Loucy (cell line): ENCODE measurements at regions not wholly inside any gene's neighbourhood (a gene's known extent, or its start where the extent isn't known, plus 50 kb on each side); places are given as distances from the start of the nearest gene placed in this dataset.

Experiments
- H2AFZ ChIP-seq: fragments of 200-600 bp; sonication (generic); 2 replicates; pipeline ENCODE4 v1.6.0; 2016; ENCODE audit warnings: antibody characterized with exemption, mild to moderate bottlenecking, low read length, moderate library complexity
- H3F3A ChIP-seq: fragments of 200-600 bp; 2 replicates; pipeline ENCODE4 v1.6.0; 2016; ENCODE audit warnings: antibody characterized with exemption, low read depth, mild to moderate bottlenecking
- H3K27me3 ChIP-seq: fragments of 200-600 bp; sonication (generic); 2 replicates; pipeline ENCODE4 v1.6.1; 2014; ENCODE audit warnings: low read length, mild to moderate bottlenecking; ENCODE audit not compliant: insufficient read depth, poor library complexity, severe bottlenecking
- H3K36me3 ChIP-seq: fragments of 200-600 bp; sonication (generic); 2 replicates; pipeline ENCODE4 v1.6.1; 2016; ENCODE audit warnings: low read length; ENCODE audit not compliant: insufficient read depth
- H3K4me1 ChIP-seq: fragments of 200-600 bp; sonication (generic); 2 replicates; pipeline ENCODE4 v1.5.1; 2014; ENCODE audit warnings: low read length, mild to moderate bottlenecking; ENCODE audit not compliant: insufficient read depth, poor library complexity, severe bottlenecking
- H3K4me2 ChIP-seq: fragments of 200-600 bp; sonication (generic); 2 replicates; pipeline ENCODE4 v1.6.0; 2014; ENCODE audit warnings: antibody characterized with exemption, low read length, low read depth, mild to moderate bottlenecking; ENCODE audit not compliant: poor library complexity, severe bottlenecking
- H3K4me3 ChIP-seq: fragments of 200-600 bp; sonication (generic); 2 replicates; pipeline ENCODE4 v1.5.1; 2014; ENCODE audit warnings: low read length, mild to moderate bottlenecking, mixed read lengths; ENCODE audit not compliant: poor library complexity, severe bottlenecking
- H3K79me2 ChIP-seq: fragments of 200-600 bp; sonication (generic); 2 replicates; pipeline ENCODE4 v1.6.1; 2014; ENCODE audit warnings: low read length; ENCODE audit not compliant: insufficient read depth
- H3K9ac ChIP-seq: fragments of 200-600 bp; sonication (generic); 2 replicates; pipeline ENCODE4 v1.6.0; 2014; ENCODE audit warnings: mild to moderate bottlenecking, low read depth, low read length, moderate library complexity; ENCODE audit not compliant: poor library complexity, severe bottlenecking
- H3K9me2 ChIP-seq: fragments of 200-600 bp; sonication (generic); replicated peaks from 2 replicates; pipeline ENCODE4 v1.6.1; 2016; ENCODE audit warnings: low read depth, low read length, mixed read lengths
- H3K9me3 ChIP-seq: fragments of 200-600 bp; sonication (generic); 2 replicates; pipeline ENCODE4 v1.6.1; 2014; ENCODE audit warnings: mild to moderate bottlenecking, antibody characterized with exemption, low read length, low read depth; ENCODE audit not compliant: insufficient read depth
- H4K20me1 ChIP-seq: fragments of 200-600 bp; sonication (generic); 2 replicates; pipeline ENCODE4 v1.6.0; 2014; ENCODE audit warnings: antibody characterized with exemption, low read length, mild to moderate bottlenecking; ENCODE audit not compliant: insufficient read depth, poor library complexity, severe bottlenecking
- EZH2phosphoT487 ChIP-seq: fragments of 200-600 bp; IDR thresholded peaks from 2 replicates; pipeline ENCODE4 v1.6.1; 2018; ENCODE audit warnings: antibody characterized with exemption, mild to moderate bottlenecking, moderate library complexity, borderline replicate concordance
- TF ChIP-seq, protein P1 (sequence below): fragments of 200-600 bp; sonication (generic); conservative IDR thresholded peaks from 2 replicates; pipeline ENCODE4 v1.5.1; 2014; ENCODE audit warnings: mild to moderate bottlenecking, antibody characterized with exemption, low read length

DNA sequence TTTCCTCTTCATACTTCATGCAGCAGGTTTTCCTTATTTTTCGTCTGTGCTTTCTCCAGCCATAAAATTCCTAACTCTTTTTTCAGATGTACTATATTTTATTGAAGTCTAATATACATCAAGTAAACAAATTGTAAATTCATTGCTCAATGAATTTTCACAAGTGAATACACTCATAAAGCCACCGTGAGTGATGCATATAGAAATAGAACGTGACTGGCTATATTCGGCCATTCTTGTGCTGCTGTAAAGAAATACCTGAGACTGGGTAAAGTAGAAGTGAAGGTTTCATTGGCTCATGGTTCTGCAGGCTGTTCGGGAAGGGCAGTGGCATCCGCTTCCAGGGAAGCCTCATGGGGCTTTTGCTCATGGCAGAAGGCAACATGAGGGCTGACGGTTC, 868.4 kb upstream of the EEF2KMT start:
- no peak overlapping the region for H2AFZ ChIP-seq
- H4K20me1 ChIP-seq, result no peaks in the 10 kb centered on the region
- H3K9ac ChIP-seq, result no peak overlapping the region
- TF ChIP-seq EZH2phosphoT487, result no peak
- TF ChIP-seq, protein P1, sequence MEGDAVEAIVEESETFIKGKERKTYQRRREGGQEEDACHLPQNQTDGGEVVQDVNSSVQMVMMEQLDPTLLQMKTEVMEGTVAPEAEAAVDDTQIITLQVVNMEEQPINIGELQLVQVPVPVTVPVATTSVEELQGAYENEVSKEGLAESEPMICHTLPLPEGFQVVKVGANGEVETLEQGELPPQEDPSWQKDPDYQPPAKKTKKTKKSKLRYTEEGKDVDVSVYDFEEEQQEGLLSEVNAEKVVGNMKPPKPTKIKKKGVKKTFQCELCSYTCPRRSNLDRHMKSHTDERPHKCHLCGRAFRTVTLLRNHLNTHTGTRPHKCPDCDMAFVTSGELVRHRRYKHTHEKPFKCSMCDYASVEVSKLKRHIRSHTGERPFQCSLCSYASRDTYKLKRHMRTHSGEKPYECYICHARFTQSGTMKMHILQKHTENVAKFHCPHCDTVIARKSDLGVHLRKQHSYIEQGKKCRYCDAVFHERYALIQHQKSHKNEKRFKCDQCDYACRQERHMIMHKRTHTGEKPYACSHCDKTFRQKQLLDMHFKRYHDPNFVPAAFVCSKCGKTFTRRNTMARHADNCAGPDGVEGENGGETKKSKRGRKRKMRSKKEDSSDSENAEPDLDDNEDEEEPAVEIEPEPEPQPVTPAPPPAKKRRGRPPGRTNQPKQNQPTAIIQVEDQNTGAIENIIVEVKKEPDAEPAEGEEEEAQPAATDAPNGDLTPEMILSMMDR, result no peak
- H3K9me3 ChIP-seq, result no peaks in the 10 kb centered on the region
- no peaks in the 10 kb centered on the region for H3K4me1 ChIP-seq
- no peak overlapping the region for H3K4me2 ChIP-seq
- no peaks in the 10 kb centered on the region for H3K9me2 ChIP-seq
- no peaks in the 10 kb centered on the region for H3K79me2 ChIP-seq
- no peaks in the 10 kb centered on the region for H3K27me3 ChIP-seq
- no peak overlapping the region for H3K4me3 ChIP-seq
- H3F3A ChIP-seq, result no peaks in the 10 kb centered on the region
- H3K36me3 ChIP-seq, result no peaks in the 10 kb centered on the region

GRCh38 chr16:5965321-5965720, 867.7 kb upstream of the EEF2KMT start:
- Histone ChIP-seq H2AFZ (no peak overlapping the region), H3K9ac (no peak overlapping the region), H3K4me3 (no peak overlapping the region), H3K27me3 (no peaks in the 10 kb centered on the region), H3F3A (no peaks in the 10 kb centered on the region), H3K9me2 (no peaks in the 10 kb centered on the region), H3K79me2 (no peaks in the 10 kb centered on the region), H3K9me3 (no peaks in the 10 kb centered on the region), H3K4me1 (no peaks in the 10 kb centered on the region), H3K36me3 (no peaks in the 10 kb centered on the region), H4K20me1 (no peaks in the 10 kb centered on the region), H3K4me2 (no peak overlapping the region)
- TF ChIP-seq, protein P1, result no peak
- TF ChIP-seq EZH2phosphoT487, result no peak

DNA sequence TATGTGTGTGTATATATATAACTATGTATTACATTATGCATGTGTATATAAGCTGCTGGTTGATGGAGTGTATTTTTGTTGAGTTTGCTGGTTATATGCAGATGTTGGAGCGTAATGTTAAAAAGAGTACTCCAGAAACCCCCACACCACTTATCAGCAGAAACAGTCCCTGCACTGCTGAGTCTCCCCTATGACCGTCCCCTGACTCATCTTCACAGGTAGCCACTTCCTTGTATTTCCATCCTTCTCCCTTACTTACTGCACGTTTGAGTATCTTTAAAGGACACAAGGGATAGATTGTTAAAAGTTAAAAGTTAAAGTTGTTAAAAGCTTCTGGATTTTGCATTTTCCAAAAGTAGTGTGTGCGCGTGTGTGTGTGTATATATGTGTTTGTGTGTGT, 853.9 kb upstream of the EEF2KMT start:
- H3K9ac ChIP-seq, result no peak overlapping the region
- H2AFZ ChIP-seq, result no peak overlapping the region
- TF ChIP-seq EZH2phosphoT487, result no peak
- TF ChIP-seq, protein P1, result no peak

More for the DNA sequence above, 853.9 kb upstream of the EEF2KMT start:
- no peaks in the 10 kb centered on the region for H3K9me2 ChIP-seq
- H3K36me3 ChIP-seq, result no peaks in the 10 kb centered on the region
- H3K9me3 ChIP-seq, result no peaks in the 10 kb centered on the region
- H3K4me1 ChIP-seq, result no peaks in the 10 kb centered on the region
- H4K20me1 ChIP-seq, result no peaks in the 10 kb centered on the region
- H3K79me2 ChIP-seq, result no peaks in the 10 kb centered on the region
- no peaks in the 10 kb centered on the region for H3K27me3 ChIP-seq
- no peak overlapping the region for H3K4me2 ChIP-seq
- H3F3A ChIP-seq, result no peaks in the 10 kb centered on the region
- no peak overlapping the region for H3K4me3 ChIP-seq
